NOMO-1 (cell line): ENCODE measurements at regions not wholly inside any gene's neighbourhood (a gene's known extent, or its start where the extent isn't known, plus 50 kb on each side); places are given as distances from the start of the nearest gene placed in this dataset.

Experiments used
- DNase-seq, 2 experiments: peaks; one replicate each; lab custom pipeline; 2025; ENCODE audit not compliant: unreplicated experiment in 2 of 2; lab: John Stamatoyannopoulos, UW

DNA sequence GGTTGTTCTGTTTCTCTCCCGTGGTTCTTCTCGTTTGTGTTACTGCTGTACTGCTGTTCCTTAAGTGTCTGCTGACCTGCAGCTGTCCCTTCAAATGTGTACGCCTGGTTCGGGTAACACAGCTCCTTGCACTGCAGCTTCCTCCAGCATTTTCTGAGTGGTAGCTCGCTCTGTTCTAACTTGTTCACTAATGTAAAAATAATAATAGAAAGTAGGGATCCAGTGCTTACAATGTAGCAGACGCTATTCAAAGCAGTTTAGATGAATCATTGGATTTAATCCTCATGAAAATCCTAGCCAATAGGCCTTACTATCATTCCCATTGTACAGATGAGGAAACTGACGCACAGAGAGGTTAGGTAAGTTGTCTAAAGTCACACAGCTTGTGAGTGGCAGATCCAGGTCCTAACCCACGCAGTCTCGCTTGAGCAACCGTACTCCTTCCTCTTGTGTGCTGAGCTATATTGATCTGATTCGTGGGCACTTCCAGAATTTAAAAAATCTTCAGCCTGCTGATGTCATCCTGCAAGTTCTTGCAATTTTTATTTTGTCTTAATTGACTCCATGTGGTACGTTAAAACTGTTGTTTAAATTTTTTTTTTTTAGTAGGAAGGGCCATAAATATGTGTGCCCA is 448.2 kb upstream of the FAT1 start:
- no peak for DNase-seq

- no peak for DNase-seq
Observed at GRCh38 chr4:187172340-187172761, 448.7 kb upstream of the FAT1 start.

DNA sequence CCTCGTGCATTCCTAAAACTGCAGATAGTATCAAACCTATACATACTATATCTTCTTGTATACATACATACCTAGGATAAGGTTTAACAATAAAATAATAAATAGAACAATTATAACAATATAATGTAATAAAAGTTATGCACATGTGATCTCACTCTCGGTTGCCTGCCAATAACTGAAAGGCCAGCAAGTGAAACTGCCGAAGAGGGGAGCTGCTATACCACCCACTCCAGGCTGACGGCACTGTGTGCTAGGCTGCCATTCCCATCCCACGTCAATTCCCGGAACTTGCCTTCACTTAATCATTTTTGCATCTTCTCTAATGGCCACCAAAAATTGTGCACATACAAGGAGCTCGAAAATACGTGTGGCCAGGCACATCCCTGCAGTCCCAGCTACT is 451.1 kb upstream of the FAT1 start:
- DNase-seq: no peak

- no peak for DNase-seq
Observed at GRCh38 chr4:187175197-187175596, 451.5 kb upstream of the FAT1 start.

DNA sequence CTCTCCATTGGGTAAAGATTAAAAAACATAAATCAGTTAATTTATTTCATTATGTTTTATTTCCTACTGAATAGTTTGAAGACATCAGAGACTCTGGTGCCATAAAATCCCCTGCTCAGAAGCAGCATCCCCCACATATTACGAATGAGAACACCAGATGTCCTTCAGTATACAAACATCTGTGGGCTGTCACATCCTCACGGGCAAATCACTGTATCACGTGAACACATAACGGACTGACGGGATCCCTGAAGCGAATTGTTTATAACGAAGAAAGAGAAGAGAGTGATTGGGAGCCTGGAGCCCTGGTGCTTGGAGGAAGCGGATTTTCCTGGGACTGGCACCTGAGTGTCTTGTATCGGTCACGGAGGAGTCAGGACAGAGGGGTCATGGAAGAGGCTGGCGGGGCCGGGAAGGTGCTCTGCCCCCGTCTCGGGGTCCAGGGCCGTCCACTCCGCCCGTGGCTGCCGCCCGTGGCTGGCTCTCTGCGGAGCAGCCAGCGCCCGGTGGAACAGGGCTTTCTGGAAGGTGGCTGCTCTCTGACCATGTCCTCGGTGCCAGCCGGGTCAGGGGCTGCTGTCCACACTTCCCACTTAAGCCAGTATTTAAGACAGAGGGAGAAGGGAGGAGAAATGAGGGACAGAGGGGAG is 452.7 kb upstream of the FAT1 start:
- no peak for DNase-seq

GRCh38 chr4:187178084-187178483 is 454.4 kb upstream of the FAT1 start:
- DNase-seq: no peak

- no peak for DNase-seq
Observed at GRCh38 chr4:187178587-187178986, 454.9 kb upstream of the FAT1 start.

GRCh38 chr4:187179086-187180058 is 455.7 kb upstream of the FAT1 start:
- DNase-seq: no peak

DNA sequence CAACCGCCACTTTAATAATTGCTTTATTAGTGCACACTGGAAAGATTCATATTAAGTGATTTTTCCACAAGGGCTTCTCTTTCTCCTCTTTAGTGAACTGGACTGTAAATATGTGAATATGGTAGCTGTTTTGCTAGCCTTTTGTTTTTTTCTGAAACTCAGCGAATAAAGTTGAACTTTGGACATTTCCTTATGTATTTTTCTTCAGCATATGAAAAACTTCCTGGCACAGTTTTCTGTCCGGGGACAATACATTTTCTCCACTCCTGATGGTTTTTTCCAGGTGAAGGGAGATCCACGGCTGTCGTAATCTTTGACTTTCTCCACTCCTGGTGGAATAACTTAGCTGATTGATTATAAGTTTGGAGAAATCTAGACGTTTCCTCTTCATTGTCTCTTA is 457.4 kb upstream of the FAT1 start:
- no peak for DNase-seq

- DNase-seq: no peak
Observed at GRCh38 chr4:187183346-187183745, 459.7 kb upstream of the FAT1 start.

DNA sequence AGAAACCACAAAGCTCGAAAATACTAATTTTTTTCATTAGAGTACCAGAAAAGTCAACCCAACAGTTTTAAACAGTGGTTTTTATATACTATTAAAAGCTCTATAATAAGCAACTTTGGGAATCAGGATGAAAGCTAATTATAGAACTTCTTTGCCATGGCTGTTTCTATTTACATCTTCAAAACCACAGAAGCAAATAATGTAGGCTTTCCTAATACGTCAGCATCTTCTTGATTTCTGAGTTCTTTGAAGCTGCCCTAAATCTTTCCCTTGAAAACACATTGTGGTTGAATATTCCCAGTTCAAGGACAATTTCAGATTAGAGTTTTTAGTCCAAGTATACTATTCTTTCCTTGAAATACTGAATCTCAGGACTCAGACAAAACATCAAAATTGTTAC is 460.2 kb upstream of the FAT1 start:
- no peak for DNase-seq

- no peak for DNase-seq
Observed at GRCh38 chr4:187184508-187184907, 460.9 kb upstream of the FAT1 start.

- DNase-seq: no peak
Observed at GRCh38 chr4:187188118-187188517, 464.5 kb upstream of the FAT1 start.

GRCh38 chr4:187188741-187189140 is 465.1 kb upstream of the FAT1 start:
- DNase-seq: no peak

GRCh38 chr4:187190390-187190789 is 466.7 kb upstream of the FAT1 start:
- no peak for DNase-seq

- no peak for DNase-seq
Observed at GRCh38 chr4:187191676-187192075, 468.0 kb upstream of the FAT1 start.

GRCh38 chr4:187192266-187192665 is 468.6 kb upstream of the FAT1 start:
- DNase-seq: no peak

GRCh38 chr4:187193141-187193540 is 469.5 kb upstream of the FAT1 start:
- DNase-seq: no peak

DNA sequence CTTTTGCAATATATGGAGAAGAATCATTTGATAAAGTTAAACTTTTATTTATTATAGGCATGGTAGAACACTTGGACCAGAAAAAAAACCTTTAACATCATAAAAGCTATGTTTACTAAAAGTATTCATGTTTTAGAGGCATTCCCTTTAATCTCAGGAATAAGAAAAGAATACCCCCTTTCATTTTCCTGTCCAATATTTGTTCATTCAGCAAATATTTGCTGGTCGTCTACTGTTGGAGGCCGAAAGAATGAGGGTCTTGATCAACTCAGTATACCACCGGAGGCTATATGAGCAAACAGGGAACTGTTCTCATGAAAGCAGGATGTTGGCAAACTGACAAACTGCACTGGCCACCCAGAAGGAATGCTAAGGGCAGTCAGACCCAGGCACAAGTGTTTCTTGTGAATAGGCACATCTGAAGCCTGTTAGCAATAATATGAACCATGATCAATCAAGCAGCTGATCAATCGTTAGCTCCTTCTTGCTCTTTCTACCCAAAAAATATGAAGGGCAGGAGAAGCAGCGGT is 480.8 kb upstream of the FAT1 start:
- no peak for DNase-seq

- no peak for DNase-seq
Observed at GRCh38 chr4:187207931-187208330, 484.3 kb upstream of the FAT1 start.

- no peak for DNase-seq
Observed at GRCh38 chr4:187208651-187209050, 485.0 kb upstream of the FAT1 start.
